MM.1S (cell line): ENCODE measurements at regions not wholly inside any gene's neighbourhood (a gene's known extent, or its start where the extent isn't known, plus 50 kb on each side); places are given as distances from the start of the nearest gene placed in this dataset.
"Not testable (repeated sequence)": the region's sequence is repeated elsewhere in the genome, so short reads cannot be mapped to it uniquely, and the experiment has no call there.

ENCODE experiments used
- CTCF ChIP-seq: fragments of 300-600 bp; sonication (generic); IDR thresholded peaks from 2 replicates; pipeline ENCODE4 v1.5.1; 2016; ENCODE audit warnings: antibody characterized with exemption, low read length, mixed read lengths
- EZH2 ChIP-seq: fragments of 300-600 bp; sonication (generic); optimal IDR thresholded peaks from 2 replicates; pipeline ENCODE3; 2017; ENCODE audit warnings: low read depth, mild to moderate bottlenecking, antibody characterized with exemption, low read length, mixed read lengths
- EZH2phosphoT487 ChIP-seq: fragments of 300-600 bp; sonication (generic); IDR thresholded peaks from 2 replicates; pipeline ENCODE4 v1.6.1; 2018; ENCODE audit warnings: antibody characterized with exemption, low read length

- TF ChIP-seq CTCF, EZH2, EZH2phosphoT487: not testable (repeated sequence)
Measured at GRCh38 chr3:176016203-176016602, 1157.1 kb downstream of the NAALADL2 start.
